Kidney epithelial cell (primary cell): ENCODE measurements at regions not wholly inside any gene's neighbourhood (a gene's known extent, or its start where the extent isn't known, plus 50 kb on each side); places are given as distances from the start of the nearest gene placed in this dataset.

Experiments
- DNase-seq: peaks from one replicate; pipeline ENCODE4 v3.0.0-alpha.2; 2010; ENCODE audit warnings: low read depth
- H3K27me3 ChIP-seq: 2 replicates; pipeline ENCODE4 v1.6.0; 2011; ENCODE audit warnings: low read length; ENCODE audit not compliant: control insufficient read depth, insufficient read depth
- H3K36me3 ChIP-seq: 2 replicates; pipeline ENCODE4 v1.5.1; 2011; ENCODE audit warnings: low read length; ENCODE audit not compliant: control insufficient read depth, insufficient read depth
- H3K4me3 ChIP-seq: 2 replicates; pipeline ENCODE4 v1.5.1; 2011; ENCODE audit warnings: low read depth, mild to moderate bottlenecking, control low read depth, low read length
- TF ChIP-seq, protein P1 (sequence below): IDR thresholded peaks from 2 replicates; pipeline ENCODE4 v1.5.1; 2011; ENCODE audit warnings: mild to moderate bottlenecking, moderate library complexity, low read length, control low read depth, inconsistent platforms; ENCODE audit not compliant: insufficient read depth, poor library complexity, severe bottlenecking

DNA sequence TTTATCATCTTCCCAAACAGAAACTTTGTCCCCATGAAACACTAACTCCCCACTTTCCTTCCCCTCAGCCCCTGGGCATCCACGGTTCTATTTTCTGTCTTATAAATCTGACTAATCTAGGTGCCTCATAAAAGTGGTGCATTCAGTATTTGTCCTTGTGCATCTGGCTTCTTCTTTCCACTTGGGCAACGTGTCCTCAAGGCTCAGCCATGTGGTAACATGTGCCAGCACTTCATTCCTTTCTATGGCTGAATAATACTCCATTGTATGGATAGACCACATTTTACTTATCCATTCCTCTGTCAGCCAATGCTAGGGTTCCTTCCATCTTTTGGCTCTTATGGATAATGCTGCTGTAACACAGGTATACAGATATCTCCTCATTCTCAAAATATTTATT lies 305.0 kb upstream of the RUNX1 start:
- Histone ChIP-seq H3K36me3 (no peaks in the 10 kb centered on the region), H3K27me3 (no peaks in the 10 kb centered on the region), H3K4me3 (no peak overlapping the region)
- DNase-seq = no peak
- TF ChIP-seq, protein P1, sequence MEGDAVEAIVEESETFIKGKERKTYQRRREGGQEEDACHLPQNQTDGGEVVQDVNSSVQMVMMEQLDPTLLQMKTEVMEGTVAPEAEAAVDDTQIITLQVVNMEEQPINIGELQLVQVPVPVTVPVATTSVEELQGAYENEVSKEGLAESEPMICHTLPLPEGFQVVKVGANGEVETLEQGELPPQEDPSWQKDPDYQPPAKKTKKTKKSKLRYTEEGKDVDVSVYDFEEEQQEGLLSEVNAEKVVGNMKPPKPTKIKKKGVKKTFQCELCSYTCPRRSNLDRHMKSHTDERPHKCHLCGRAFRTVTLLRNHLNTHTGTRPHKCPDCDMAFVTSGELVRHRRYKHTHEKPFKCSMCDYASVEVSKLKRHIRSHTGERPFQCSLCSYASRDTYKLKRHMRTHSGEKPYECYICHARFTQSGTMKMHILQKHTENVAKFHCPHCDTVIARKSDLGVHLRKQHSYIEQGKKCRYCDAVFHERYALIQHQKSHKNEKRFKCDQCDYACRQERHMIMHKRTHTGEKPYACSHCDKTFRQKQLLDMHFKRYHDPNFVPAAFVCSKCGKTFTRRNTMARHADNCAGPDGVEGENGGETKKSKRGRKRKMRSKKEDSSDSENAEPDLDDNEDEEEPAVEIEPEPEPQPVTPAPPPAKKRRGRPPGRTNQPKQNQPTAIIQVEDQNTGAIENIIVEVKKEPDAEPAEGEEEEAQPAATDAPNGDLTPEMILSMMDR = no peak

DNA sequence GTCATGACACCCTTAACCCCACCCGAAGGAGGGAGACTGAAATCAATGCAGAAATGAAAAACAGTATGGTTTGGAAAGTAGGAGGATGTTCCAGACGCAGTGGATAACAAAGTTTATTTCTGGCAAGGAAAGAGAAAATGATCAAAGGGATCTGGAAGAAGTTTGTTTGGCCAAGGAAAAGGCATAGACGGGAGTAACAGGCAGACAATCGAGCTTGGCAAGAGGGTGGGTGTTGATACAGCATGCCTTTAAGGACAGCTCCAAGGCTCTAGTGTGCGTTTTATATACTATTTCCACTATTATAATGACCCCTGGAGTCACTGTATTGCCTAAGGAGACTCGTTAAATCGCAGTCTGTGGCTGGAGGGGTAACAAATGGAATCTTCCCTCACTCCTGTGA lies 303.7 kb upstream of the RUNX1 start:
- Histone ChIP-seq H3K27me3 (no peaks in the 10 kb centered on the region), H3K36me3 (no peaks in the 10 kb centered on the region), H3K4me3 (no peak overlapping the region)
- DNase-seq = no peak
- TF ChIP-seq, protein P1 = no peak

DNA sequence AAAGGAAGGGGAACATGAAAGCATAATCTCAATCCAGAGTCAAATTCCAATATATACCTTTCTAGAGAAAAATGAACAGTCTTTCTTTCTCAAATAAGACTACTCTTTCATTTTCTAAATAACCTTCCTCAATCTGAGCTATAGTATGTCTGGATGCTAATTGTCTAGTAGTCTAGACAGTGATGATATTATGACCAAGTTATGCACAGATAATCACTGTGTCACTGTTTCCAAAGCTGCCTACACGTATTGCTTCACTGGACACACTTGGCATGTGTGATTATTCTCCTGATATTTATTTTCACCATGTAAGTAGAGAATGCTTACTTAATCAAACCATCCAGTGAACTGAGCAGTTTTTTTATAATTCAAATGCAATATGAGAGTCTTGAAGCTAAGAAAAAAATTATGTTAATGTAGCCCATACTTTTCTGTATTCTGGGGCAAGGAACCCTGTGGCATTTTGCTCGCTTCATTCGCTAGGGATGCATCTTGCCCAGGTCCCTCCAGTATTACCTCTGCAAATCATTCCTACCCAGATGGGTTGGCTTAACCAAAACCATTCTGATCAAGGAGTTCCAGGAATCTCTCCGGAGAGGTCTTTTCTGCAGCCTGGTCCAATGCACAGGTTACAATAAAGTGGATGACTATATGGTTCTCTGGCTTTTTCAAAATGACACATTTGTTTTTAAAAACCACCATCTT lies 303.1 kb upstream of the RUNX1 start:
- peak; percentile 47 for DNase-seq
- no peaks in the 10 kb centered on the region for H3K27me3 ChIP-seq
- H3K36me3 ChIP-seq = no peaks in the 10 kb centered on the region
- TF ChIP-seq, protein P1 = no peak
- no peak overlapping the region for H3K4me3 ChIP-seq

DNA sequence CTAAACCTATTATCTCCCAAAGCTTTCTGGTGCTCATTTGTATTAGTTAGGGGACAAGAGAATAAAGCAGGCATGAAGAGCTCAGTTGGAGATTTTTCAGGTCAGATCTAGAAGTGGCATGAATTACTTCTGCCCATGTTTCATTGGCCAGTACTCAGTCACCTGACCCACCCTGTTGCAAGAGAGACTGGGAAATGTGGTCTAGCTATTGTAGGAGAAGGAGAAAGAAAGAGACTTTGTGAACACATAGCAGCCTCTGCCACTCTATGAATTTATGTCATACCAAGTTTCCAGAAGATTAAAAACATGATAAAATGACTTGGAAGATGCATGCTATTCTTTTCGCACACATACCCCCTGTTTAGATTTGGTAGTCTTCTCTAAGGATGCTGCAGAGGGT lies 302.3 kb upstream of the RUNX1 start:
- DNase-seq = no peak
- TF ChIP-seq, protein P1 = no peak
- Histone ChIP-seq H3K4me3 (no peak overlapping the region), H3K27me3 (no peaks in the 10 kb centered on the region), H3K36me3 (no peaks in the 10 kb centered on the region)

DNA sequence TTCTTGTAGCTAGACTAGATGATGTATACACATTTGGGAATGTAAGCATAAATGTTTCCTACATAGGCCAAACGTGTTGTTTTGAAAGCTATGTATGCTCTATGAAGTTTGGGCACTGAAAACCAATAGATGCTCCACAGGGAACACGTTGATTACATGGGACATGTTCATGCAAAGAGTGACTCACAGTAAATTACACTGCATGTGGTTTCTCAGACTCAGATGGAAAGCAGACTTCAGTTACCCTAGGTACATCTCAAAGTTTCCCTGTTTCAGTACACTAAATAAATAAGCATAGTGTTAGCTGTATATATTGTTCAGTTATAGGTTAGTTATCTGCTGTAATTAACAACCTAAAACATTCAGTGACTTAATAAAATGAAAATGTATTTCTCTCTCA lies 301.9 kb upstream of the RUNX1 start:
- TF ChIP-seq, protein P1 = no peak
- Histone ChIP-seq H3K4me3 (no peak overlapping the region), H3K27me3 (no peaks in the 10 kb centered on the region), H3K36me3 (no peaks in the 10 kb centered on the region)
- DNase-seq = peak; percentile 9

DNA sequence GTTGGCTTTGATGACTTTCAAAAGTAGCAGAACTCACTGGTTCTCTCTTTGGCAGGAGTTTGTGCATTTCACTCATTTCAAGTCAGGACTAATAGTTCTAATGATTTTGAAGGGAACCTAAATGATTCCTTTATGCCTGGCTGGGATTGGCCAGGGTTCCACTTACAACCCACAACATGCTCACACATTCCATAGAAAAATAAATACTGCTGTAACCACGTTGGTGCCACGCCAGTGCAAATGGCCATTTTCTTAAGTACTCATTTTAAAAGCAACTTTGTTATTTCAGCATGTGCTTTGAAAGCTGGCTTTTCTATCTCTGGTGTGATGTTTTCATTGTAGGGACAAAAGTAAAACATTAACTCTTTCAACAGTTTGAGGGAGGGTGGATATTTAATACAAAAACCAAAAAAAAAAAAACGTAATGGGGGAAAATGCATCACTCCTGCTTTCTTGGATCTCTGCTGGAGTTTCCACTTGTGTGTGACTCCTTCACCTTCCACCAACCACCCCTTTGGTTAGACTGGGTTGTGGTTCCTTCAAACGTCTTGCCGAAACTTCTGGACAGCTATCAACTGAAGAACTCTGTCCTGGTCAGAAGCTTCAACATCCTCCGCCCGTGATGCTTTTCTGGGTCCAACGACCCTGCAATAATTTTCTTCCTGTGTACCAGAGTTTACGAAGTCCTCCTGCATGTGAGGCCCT lies 300.4 kb upstream of the RUNX1 start:
- TF ChIP-seq, protein P1 = no peak
- Histone ChIP-seq H3K4me3 (no peak overlapping the region), H3K36me3 (no peaks in the 10 kb centered on the region), H3K27me3 (no peaks in the 10 kb centered on the region)
- no peak for DNase-seq
